Motor neuron (in vitro differentiated cells): ENCODE measurements at regions not wholly inside any gene's neighbourhood (a gene's known extent, or its start where the extent isn't known, plus 50 kb on each side); places are given as distances from the start of the nearest gene placed in this dataset.
A peak's percentile ranks its signal among the peaks of the same experiment; 100 is the strongest.

Source experiments
- ATAC-seq, 8 experiments: fragments of 200-7000 bp; cut with Tn5 transposase; replicated peaks in 6 of 8; 2 replicates each; pipeline ENCODE4 v1.8.0; 2021; ENCODE audit warnings: mild to moderate bottlenecking in 8 of 8, moderate library complexity in 8 of 8
- H3K27ac ChIP-seq, 2 donors: fragments of 250-450 bp; sonication (Bioruptor Pico); 2 replicates each; pipeline ENCODE4 v1.9.0; 2021; ENCODE audit warnings: antibody characterized with exemption in 2 of 2, mild to moderate bottlenecking in 2 of 2, moderate library complexity in 1 of 2
- H3K4me1 ChIP-seq, 2 donors: fragments of 250-450 bp; sonication (Bioruptor Pico); replicated peaks in 1 of 2; 2 replicates each; pipeline ENCODE4 v1.6.1; 2021; ENCODE audit warnings: antibody characterized with exemption in 2 of 2, mild to moderate bottlenecking in 2 of 2, moderate library complexity in 1 of 2
- H3K4me3 ChIP-seq, 5 donors: fragments of 250-450 bp; sonication (Bioruptor Pico); 2 replicates each; pipeline ENCODE4 v1.9.0; 2021; ENCODE audit warnings: antibody characterized with exemption in 5 of 5, mild to moderate bottlenecking in 5 of 5, moderate library complexity in 4 of 5
- WGBS, 10 experiments: fragments of 450-650 bp; shearing (Covaris generic); methylation state at CpG; one replicate each; pipeline ENCODE4 v1.0.0; 2022; 5-methylcytosine and 5-hydroxymethylcytosine counted together
- in situ Hi-C, 9 experiments: fragments of 400-800 bp; cut with MboI; loops; one replicate each; pipeline ENCODE4 v1.15.0; 2021; ENCODE audit warnings: low sequenced_read_pairs in 9 of 9, low pct_unique_long_range_greater_than_20kb in 2 of 9; ENCODE audit not compliant: unreplicated experiment in 9 of 9

DNA sequence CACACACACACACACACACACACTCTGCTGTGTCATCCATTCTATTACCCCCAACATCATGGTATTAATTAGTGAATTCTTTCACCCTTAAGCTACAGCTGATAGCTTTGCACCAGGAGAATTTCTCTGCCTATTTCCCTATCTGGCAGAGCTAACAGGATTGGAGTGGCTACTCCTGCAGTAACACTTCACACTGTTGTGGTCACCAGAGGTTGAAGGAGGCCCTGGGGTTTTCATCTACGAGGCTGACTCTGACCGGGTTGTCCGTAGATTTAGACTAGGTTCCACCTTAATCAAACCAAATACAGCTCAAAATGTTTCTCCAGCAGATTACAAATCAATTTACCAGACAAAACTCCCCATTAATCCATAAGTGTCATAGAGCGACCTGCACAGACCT lies 69.2 kb upstream of the RIPOR2 start:
- in situ Hi-C loops, result loop anchor here in 2 of 9 experiments (25.0 kb wide), 1 partner anchor 143 kb away; no protein-coding TSS in a partner anchor
- ATAC-seq, result no peak
- no peak overlapping the region for H3K27ac ChIP-seq
- no peak overlapping the region for H3K4me3 ChIP-seq
- 20 to 100% (median 95%) methylated on average over 1 to 4 of the region's 4 CpGs; no CpG with 5 or more reads in 3 of the 10 experiments for WGBS, 10 experiments
- H3K4me1 ChIP-seq, result no peaks in the 10 kb centered on the region

DNA sequence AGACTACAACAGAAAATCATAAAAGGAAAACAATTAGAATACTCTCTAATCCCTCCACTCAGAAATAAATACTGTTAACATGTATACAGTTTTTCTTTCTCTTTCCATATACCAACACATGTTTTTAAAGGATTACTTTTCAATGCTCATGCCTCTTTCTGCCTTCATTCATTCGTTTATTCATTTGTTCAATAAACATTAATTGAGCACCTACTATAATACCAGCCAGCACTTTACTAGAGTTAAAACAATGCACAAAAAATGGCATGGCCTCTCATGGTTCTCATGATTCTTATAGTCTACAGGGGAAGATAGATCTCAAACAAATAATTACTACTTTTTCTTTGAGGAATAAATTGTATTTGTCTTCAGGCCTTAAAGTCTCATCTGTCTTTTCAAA lies 70.3 kb upstream of the RIPOR2 start:
- Histone ChIP-seq H3K27ac (no peak overlapping the region), H3K4me1 (no peaks in the 10 kb centered on the region), H3K4me3 (no peak overlapping the region)
- WGBS, 10 experiments, result 63 to 100% (median 94%) methylated on average over 1 of the region's 1 CpG; no CpG with 5 or more reads in 1 of the 10 experiments
- in situ Hi-C loops, result loop anchor here in 2 of 9 experiments (25.0 kb wide), 1 partner anchor 144 kb away; no protein-coding TSS in a partner anchor
- ATAC-seq, result no peak

DNA sequence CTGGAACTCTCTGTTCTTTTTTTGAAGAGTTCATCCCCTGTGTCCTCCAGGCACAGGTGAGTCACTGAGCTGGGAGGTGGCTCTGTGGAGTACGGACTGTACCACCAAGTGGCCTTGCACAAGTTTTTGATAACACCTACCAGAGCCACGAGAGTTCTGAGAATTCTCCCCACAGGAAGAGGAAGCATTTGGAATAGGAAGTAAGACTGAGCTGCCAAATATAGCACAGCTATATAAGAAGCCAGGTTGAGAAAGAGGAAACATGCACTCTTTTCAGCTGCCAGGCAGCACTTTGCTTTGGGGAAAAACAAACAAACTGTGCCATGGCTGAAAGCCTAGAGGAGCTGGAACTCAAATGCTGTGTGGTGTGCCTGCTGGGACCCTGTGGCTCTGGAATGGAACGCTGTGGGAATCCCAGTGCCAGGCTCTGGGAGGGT lies 70.8 kb upstream of the RIPOR2 start:
- peak in 1 of 8 experiments; percentile 49 for ATAC-seq
- Histone ChIP-seq H3K4me3 (no peak overlapping the region), H3K4me1 (no peaks in the 10 kb centered on the region), H3K27ac (no peak overlapping the region)
- WGBS, 10 experiments, result 0 to 100% (median 77%) methylated on average over 1 to 3 of the region's 3 CpGs; no CpG with 5 or more reads in 3 of the 10 experiments
- in situ Hi-C loops, result loop anchor here in 2 of 9 experiments (25.0 kb wide), 1 partner anchor 144 kb away; no protein-coding TSS in a partner anchor

DNA sequence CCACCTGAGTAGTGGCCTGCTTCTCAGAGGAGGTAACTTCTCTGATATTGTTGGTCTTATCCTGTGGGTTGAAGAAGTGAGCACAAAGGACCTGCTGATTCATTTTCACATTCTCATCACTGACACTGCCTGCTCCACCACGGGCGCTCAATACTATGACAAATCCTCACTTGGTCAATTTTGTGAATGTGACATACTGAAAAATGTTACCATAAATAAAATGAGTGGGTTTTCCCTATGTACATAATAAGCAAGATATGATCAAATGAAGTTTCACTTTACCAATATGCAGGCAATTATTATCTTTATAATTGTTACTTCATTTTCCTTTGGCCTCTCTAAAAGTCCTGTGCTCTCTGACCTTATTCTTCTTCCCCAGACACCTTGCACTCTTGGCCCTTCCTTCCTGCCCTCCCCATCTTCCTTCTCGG lies 71.5 kb upstream of the RIPOR2 start:
- WGBS, 10 experiments, result 15 to 94% (median 81%) methylated on average over 1 to 3 of the region's 3 CpGs; no CpG with 5 or more reads in 1 of the 10 experiments
- no peak for ATAC-seq
- Histone ChIP-seq H3K4me3 (no peak overlapping the region), H3K27ac (no peak overlapping the region), H3K4me1 (no peaks in the 10 kb centered on the region)
- in situ Hi-C loops, result loop anchor here in 2 of 9 experiments (25.0 kb wide), 1 partner anchor 145 kb away; no protein-coding TSS in a partner anchor

DNA sequence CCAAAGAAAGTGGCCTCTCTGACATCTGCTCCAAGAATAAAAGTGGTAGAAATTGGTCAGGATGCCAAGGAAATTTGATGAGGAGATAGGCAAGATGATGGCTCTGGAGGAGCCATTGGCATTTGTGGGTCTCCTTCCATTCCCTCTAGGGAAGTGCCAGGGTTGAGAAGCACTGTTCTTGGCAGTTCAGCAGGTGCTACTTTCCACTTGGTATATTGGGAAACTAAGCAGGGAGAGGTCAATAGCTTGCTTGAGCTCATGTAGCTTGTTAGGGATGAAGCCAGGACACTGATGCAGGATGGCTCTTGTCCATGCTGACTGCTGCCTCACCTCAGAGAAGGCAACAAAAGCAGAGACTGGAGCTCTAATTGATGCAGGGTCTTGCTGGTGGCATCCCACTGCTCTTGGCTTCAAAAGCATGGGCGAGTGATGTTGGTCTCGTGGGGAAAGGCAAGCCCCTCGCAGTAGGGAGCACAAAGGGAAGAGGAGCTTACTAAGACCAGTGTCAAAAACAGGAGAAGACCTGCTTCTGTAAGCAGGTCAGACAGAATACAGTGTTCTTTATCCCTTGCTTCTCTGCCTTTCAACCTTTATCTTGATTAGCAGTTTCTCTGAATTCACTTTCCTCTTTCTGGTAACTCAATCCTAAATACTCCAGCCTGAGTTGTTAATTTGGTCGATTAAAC lies 73.1 kb upstream of the RIPOR2 start:
- 33 to 100% (median 83%) methylated on average over 1 to 4 of the region's 4 CpGs for WGBS, 10 experiments
- Histone ChIP-seq H3K27ac (no peak overlapping the region), H3K4me1 (peaks cover 0 to 6% of the 10 kb centered on the region in 2 donors), H3K4me3 (no peak overlapping the region)
- in situ Hi-C loops, result loop anchor here in 2 of 9 experiments (25.0 kb wide), 1 partner anchor 147 kb away; no protein-coding TSS in a partner anchor
- no peak for ATAC-seq

DNA sequence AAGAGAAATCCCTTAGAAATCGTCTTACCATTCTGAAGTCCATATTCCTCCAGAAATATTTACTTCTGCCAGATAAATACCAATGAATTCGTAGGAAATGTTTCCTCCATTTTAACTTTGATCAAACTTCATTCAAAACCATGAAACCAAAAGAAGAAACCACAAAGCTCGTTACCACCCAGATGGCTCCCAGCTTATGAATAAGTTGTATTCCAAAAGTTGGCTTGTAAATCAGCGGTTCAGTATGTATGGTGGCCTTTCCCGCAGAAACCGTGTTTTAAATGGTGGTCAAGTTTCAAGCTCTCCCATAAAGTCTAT lies 73.6 kb upstream of the RIPOR2 start:
- no peak overlapping the region for H3K27ac ChIP-seq
- no peak for ATAC-seq
- peaks cover under 1 to 8% of the 10 kb centered on the region in 2 donors for H3K4me1 ChIP-seq
- WGBS, 10 experiments, result 55 to 100% (median 87%) methylated on average over 2 to 6 of the region's 6 CpGs
- in situ Hi-C loops, result loop anchor here in 2 of 9 experiments (25.0 kb wide), 1 partner anchor 147 kb away; no protein-coding TSS in a partner anchor
- H3K4me3 ChIP-seq, result no peak overlapping the region

DNA sequence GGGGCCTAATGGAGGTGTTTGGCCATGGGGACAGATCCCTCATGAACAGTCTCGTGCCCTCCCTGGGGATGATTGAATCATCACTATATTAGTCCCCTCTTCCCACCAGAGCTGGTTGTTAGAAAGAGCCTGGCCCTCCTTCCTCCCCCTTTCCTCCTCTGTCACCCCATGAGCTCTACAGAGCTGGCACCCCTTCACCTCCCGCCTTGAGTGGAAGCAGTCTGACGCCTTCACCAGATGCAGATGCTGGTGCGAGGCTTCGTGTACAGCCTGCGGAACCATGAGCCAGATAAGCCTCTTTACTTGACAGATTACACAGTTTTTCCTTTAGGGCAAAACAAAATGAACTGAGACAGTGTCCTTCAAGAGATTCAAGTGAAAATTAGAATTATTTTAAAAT lies 74.4 kb upstream of the RIPOR2 start:
- no peak overlapping the region for H3K27ac ChIP-seq
- in situ Hi-C loops, result loop anchor here in 2 of 9 experiments (25.0 kb wide), 1 partner anchor 148 kb away; no protein-coding TSS in a partner anchor
- no peak for ATAC-seq
- no peak overlapping the region for H3K4me3 ChIP-seq
- H3K4me1 ChIP-seq, result peaks cover 9 to 16% of the 10 kb centered on the region in 2 donors
- 90 to 100% (median 98%) methylated on average over 1 to 6 of the region's 6 CpGs; no CpG with 5 or more reads in 4 of the 10 experiments for WGBS, 10 experiments

DNA sequence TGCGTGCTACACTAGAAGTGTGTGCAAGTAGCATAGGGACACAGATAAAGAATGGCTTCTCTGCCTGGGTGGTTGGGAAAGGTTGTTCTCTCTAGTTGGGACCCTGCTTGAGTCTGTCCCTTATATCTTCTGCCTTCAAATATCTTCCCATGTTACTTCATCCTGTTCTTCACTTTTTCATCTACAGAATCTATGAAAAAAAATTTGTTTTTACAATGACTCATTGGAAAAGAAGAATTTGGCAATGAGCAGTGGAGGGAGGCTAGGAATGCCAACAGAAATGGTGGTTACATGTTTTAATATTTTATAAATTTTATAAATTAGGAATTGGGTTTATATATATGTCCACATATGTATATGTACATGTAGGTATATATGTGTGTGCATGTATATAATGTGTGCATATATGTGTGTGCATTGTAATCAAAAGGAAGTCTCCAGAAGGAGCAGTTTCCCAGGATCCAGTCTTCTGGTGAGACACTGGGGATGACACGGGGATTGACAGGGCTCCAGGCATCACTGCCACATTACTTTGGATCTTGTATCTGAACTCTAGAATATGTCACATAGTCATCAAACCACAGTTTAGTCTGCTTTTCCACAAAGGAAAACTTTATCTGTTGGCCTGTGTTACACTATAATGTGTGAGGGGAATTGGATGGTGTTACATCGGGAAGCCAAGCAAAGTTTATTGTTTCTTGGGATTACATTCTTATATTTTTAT lies 75.3 kb upstream of the RIPOR2 start:
- no peak for ATAC-seq
- Histone ChIP-seq H3K4me1 (peaks cover 13 to 20% of the 10 kb centered on the region in 2 donors), H3K27ac (no peak overlapping the region), H3K4me3 (no peak overlapping the region)
- 50 to 100% (median 83%) methylated on average over 1 to 3 of the region's 3 CpGs for WGBS, 10 experiments
- in situ Hi-C loops, result loop anchor here in 2 of 9 experiments (25.0 kb wide), 1 partner anchor 149 kb away; no protein-coding TSS in a partner anchor

DNA sequence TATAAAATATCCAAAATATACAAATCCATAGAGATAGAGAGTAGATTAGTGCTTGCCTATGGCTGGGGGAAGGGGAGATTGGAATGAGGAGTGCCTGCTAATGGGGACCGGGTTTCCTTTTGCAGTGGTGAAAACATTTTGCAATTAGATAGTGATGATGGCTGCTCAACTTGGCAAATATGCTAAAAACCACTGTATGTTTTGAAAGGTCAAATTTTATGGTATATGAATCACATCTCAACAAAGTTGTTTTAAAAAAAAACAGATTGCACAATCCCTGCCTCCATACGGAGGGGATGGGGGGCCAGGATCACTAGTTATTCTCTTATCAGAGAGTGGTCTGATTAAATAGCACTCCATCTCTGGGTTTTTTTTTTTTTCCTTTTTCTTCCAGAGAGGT lies 76.9 kb upstream of the RIPOR2 start:
- Histone ChIP-seq H3K4me3 (no peak overlapping the region), H3K27ac (no peak overlapping the region), H3K4me1 (peaks cover 13 to 20% of the 10 kb centered on the region in 2 donors)
- ATAC-seq, result peak in 4 of 8 experiments; percentile 38 to 49 (median 44)
- 6 to 90% (median 62%) methylated on average over 1 to 2 of the region's 2 CpGs; no CpG with 5 or more reads in 1 of the 10 experiments for WGBS, 10 experiments
- in situ Hi-C loops, result loop anchor here in 2 of 9 experiments (25.0 kb wide), 1 partner anchor 150 kb away; no protein-coding TSS in a partner anchor

DNA sequence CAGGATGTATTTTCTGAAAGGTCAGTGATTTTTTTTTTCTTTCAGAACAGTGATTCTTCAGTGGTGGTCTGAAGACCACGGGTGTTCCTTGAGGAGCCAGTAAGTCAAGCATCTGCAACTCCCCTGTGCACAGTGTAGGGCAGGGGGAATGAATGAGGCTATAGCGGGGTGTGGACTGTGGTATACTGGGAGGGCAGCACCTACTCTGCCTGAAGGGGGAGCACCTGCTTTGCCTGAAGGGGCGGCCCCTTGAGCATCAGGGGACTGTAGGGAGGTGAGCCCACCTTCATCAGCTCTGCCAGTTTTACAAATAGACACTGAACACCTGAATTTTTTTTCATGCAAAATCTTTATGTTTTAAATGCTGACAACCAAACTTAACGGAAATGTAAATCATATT lies 77.5 kb upstream of the RIPOR2 start:
- in situ Hi-C loops, result loop anchor here in 2 of 9 experiments (25.0 kb wide), 1 partner anchor 151 kb away; no protein-coding TSS in a partner anchor
- ATAC-seq, result no peak
- WGBS, 10 experiments, result 67 to 100% (median 90%) methylated on average over 1 to 4 of the region's 4 CpGs; no CpG with 5 or more reads in 2 of the 10 experiments
- H3K4me3 ChIP-seq, result no peak overlapping the region
- peaks cover 13 to 20% of the 10 kb centered on the region in 2 donors for H3K4me1 ChIP-seq
- no peak overlapping the region for H3K27ac ChIP-seq

DNA sequence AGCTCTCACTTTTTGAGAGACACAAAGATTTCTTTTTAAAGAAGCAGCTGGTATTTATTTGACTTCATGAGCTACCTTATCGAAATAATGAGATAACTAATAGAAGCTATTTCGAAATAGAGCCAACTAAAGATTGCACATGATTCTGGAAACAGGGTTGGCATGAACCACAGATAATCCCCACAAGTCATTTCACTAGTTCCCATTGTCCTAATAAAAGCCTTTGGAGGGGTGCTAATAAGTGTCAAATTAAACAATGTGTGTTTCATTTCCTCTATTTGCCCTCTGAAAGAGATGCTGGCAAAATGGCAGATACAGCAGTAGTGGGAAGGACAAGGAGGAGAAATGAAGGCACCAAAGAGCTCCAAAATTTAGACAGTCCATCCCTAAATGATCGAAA lies 78.6 kb upstream of the RIPOR2 start:
- no peak for ATAC-seq
- Histone ChIP-seq H3K4me3 (no peak overlapping the region), H3K4me1 (peaks cover 13 to 20% of the 10 kb centered on the region in 2 donors), H3K27ac (no peak overlapping the region)
- in situ Hi-C loops, result loop anchor here in 2 of 9 experiments (25.0 kb wide), 1 partner anchor 152 kb away; no protein-coding TSS in a partner anchor
- 40 to 100% (median 88%) methylated on average over 1 to 3 of the region's 3 CpGs; no CpG with 5 or more reads in 1 of the 10 experiments for WGBS, 10 experiments

DNA sequence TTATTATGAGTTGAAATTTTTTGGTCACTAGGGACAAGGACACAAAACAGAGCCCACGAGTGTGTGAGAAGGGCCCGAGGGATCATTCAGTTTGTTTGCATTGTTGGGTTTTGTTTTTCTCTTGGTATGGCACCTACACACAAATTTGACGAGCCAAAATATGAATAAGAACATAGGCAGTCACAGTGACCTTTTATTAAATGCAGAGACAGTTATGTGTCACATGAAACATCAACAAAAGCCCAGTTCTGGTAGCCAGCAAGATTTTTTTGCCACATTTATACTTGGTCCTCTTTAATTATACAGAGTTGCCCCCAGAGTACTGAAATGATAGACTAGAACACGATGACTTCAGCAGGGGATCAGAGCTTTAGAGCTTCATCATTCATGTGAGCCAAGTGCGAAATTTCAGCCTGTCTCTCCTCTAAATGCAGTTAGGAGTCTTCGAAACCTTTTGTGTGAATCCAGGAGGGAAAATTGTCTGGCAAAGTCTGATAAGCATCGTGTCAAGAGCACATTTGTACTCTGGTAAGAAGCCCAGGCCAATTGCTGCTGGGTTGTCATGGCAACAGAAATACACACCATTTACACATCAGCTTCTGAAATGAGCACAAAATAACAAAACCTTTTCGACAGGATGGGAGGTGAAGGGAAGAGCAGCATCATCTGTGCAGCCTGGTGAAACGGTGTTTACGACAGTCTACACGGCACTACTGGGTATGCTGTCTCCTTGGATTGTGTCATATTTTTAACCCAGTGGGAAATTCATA lies 79.2 kb upstream of the RIPOR2 start:
- WGBS, 10 experiments, result 17 to 100% (median 56%) methylated on average over 1 to 11 of the region's 11 CpGs
- peaks cover 13 to 20% of the 10 kb centered on the region in 2 donors for H3K4me1 ChIP-seq
- no peak overlapping the region for H3K4me3 ChIP-seq
- in situ Hi-C loops, result loop anchor here in 2 of 9 experiments (25.0 kb wide), 1 partner anchor 153 kb away; no protein-coding TSS in a partner anchor
- ATAC-seq, result peak; percentile 62 to 95 (median 89)
- H3K27ac ChIP-seq, result no peak overlapping the region
